ENCODE measurements at regions not wholly inside any gene's neighbourhood (a gene's known extent, or its start where the extent isn't known, plus 50 kb on each side); places are given as distances from the start of the nearest gene placed in this dataset.

DNA sequence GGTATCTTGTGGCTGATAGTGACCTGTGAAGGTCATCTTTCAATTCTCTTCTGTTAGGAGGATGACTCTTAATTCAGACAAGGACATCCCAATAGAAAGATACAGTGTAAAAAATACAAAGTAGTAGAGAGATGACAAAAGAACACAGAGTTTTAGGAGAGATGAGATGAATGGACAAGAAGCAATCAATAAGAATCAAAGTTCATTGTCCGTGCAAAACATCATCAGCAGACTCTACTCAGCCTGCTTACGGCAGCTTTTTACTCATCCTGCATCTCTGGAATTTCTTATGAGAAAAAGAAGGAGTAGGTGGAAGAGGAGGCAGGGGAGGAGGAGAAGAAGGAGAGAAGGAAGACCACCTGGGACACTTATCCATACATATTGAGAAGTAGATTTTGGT, 2131.7 kb downstream of the ARAP2 start:
- Histone ChIP-seq H3K36me3 (ENCODE audit: control insufficient read depth, insufficient read depth, low read length) (no peaks in the 10 kb centered on the region), H3K9me3 (no peaks in the 10 kb centered on the region), H3K4me1 (no peaks in the 10 kb centered on the region), H3K4me3 (ENCODE audit: low read depth, low read length) (no peak overlapping the region), H3K27me3 (replicated peaks; ENCODE audit: control insufficient read depth, insufficient read depth, low read length) (no peaks in the 10 kb centered on the region)
- ChIA-PET CTCF (no interaction called here), POLR2A (no interaction called here)
- Mint-ChIP-seq H3K36me3 (ENCODE audit: insufficient read depth, unreplicated experiment) (no peaks in the 10 kb centered on the region), H3K4me3 (ENCODE audit: unreplicated experiment) (no peak overlapping the region), H3K27me3 (ENCODE audit: insufficient read depth, unreplicated experiment) (no peaks in the 10 kb centered on the region), H3K27ac (ENCODE audit: unreplicated experiment) (no peak overlapping the region), H3K4me1 (ENCODE audit: low read depth, unreplicated experiment) (no peaks in the 10 kb centered on the region), H3K9me3 (ENCODE audit: unreplicated experiment) (no peaks in the 10 kb centered on the region)
- intact Hi-C loops (cut with micrococcal nuclease; ENCODE audit: unreplicated experiment), result no loop called here
- DNase-seq, result no peak
- BruUV-seq (replicated peaks), result no TSS peak
- TF ChIP-seq, protein P1, sequence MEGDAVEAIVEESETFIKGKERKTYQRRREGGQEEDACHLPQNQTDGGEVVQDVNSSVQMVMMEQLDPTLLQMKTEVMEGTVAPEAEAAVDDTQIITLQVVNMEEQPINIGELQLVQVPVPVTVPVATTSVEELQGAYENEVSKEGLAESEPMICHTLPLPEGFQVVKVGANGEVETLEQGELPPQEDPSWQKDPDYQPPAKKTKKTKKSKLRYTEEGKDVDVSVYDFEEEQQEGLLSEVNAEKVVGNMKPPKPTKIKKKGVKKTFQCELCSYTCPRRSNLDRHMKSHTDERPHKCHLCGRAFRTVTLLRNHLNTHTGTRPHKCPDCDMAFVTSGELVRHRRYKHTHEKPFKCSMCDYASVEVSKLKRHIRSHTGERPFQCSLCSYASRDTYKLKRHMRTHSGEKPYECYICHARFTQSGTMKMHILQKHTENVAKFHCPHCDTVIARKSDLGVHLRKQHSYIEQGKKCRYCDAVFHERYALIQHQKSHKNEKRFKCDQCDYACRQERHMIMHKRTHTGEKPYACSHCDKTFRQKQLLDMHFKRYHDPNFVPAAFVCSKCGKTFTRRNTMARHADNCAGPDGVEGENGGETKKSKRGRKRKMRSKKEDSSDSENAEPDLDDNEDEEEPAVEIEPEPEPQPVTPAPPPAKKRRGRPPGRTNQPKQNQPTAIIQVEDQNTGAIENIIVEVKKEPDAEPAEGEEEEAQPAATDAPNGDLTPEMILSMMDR (IDR thresholded peaks at IDR 0.05; ENCODE audit: insufficient read depth in 1 of 2, low read depth in 1 of 2, low read length in 1 of 2, severe bottlenecking in 1 of 2, unreplicated experiment in 1 of 2), result no peak

DNA sequence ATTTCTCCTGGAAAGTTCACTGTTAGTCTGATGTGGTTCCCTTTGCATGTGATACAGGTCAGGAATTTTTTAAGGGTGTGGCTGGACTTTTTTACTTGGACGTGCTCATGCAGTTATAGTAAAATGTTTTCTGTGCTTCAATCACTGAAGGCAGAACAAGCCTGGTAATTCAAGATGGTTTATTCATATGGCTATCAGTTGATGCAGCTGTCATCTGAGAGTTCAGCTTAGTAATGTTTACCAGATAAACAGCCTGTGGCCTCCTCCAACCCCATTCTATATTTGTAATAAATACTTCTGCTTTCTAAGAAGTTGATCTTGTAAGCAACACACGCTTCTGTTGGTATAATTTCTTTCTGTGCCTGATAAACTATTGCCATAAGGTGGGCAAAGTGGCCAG, 2105.9 kb downstream of the ARAP2 start:
- Mint-ChIP-seq H3K4me1 (ENCODE audit: low read depth, unreplicated experiment) (no peaks in the 10 kb centered on the region), H3K36me3 (ENCODE audit: insufficient read depth, unreplicated experiment) (no peaks in the 10 kb centered on the region), H3K27me3 (ENCODE audit: insufficient read depth, unreplicated experiment) (no peaks in the 10 kb centered on the region), H3K27ac (ENCODE audit: unreplicated experiment) (no peak overlapping the region), H3K4me3 (ENCODE audit: unreplicated experiment) (no peak overlapping the region), H3K9me3 (ENCODE audit: unreplicated experiment) (no peaks in the 10 kb centered on the region)
- H3K27me3 ChIP-seq (replicated peaks; ENCODE audit: control insufficient read depth, insufficient read depth, low read length), result no peaks in the 10 kb centered on the region
- intact Hi-C loops (cut with micrococcal nuclease; ENCODE audit: unreplicated experiment), result no loop called here
- H3K4me3 ChIP-seq (ENCODE audit: low read depth, low read length), result no peak overlapping the region
- H3K36me3 ChIP-seq (ENCODE audit: control insufficient read depth, insufficient read depth, low read length), result no peaks in the 10 kb centered on the region
- ChIA-PET POLR2A (no interaction called here), CTCF (no interaction called here)
- H3K9me3 ChIP-seq, result no peaks in the 10 kb centered on the region
- H3K4me1 ChIP-seq, result no peaks in the 10 kb centered on the region
- TF ChIP-seq, protein P1 (IDR thresholded peaks at IDR 0.05; ENCODE audit: insufficient read depth in 1 of 2, low read depth in 1 of 2, low read length in 1 of 2, severe bottlenecking in 1 of 2, unreplicated experiment in 1 of 2), result no peak
- BruUV-seq (replicated peaks), result no TSS peak
- DNase-seq, result no peak

DNA sequence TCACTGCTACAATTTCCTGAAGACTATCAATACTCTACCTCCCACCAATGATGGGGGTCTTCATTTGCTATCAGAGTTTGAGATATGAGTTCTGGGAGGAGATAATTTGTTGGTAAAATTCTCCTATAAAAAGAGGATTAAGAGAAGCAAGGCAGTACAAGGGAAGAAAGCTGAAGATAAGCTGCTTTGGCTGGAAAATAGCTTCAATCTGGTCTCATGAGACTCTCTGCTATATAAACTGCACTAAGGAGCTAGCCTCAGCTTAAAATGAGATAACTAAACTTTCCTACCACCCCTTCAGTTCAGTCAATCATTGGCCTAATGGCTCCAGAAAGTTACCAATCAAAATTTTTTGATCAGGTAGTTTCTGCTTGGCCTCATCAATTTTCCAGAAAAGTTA, 2105.0 kb downstream of the ARAP2 start:
- Mint-ChIP-seq H3K27ac (ENCODE audit: unreplicated experiment) (no peak overlapping the region), H3K4me1 (ENCODE audit: low read depth, unreplicated experiment) (no peaks in the 10 kb centered on the region), H3K27me3 (ENCODE audit: insufficient read depth, unreplicated experiment) (no peaks in the 10 kb centered on the region), H3K9me3 (ENCODE audit: unreplicated experiment) (no peaks in the 10 kb centered on the region), H3K4me3 (ENCODE audit: unreplicated experiment) (no peak overlapping the region), H3K36me3 (ENCODE audit: insufficient read depth, unreplicated experiment) (no peaks in the 10 kb centered on the region)
- ChIA-PET CTCF (no interaction called here), POLR2A (no interaction called here)
- intact Hi-C loops (cut with micrococcal nuclease; ENCODE audit: unreplicated experiment), result no loop called here
- H3K4me3 ChIP-seq (ENCODE audit: low read depth, low read length), result no peak overlapping the region
- H3K4me1 ChIP-seq, result no peaks in the 10 kb centered on the region
- DNase-seq, result no peak
- no peaks in the 10 kb centered on the region for H3K36me3 ChIP-seq (ENCODE audit: control insufficient read depth, insufficient read depth, low read length)
- H3K27me3 ChIP-seq (replicated peaks; ENCODE audit: control insufficient read depth, insufficient read depth, low read length), result no peaks in the 10 kb centered on the region
- H3K9me3 ChIP-seq, result no peaks in the 10 kb centered on the region
- TF ChIP-seq, protein P1 (IDR thresholded peaks at IDR 0.05; ENCODE audit: insufficient read depth in 1 of 2, low read depth in 1 of 2, low read length in 1 of 2, severe bottlenecking in 1 of 2, unreplicated experiment in 1 of 2), result no peak
- no TSS peak for BruUV-seq (replicated peaks)

Measured in Caco-2 (cell line).